Peyer's patch (tissue), 4 donors: ENCODE measurements at regions not wholly inside any gene's neighbourhood (a gene's known extent, or its start where the extent isn't known, plus 50 kb on each side); places are given as distances from the start of the nearest gene placed in this dataset.

Experiments used
- DNase-seq, 3 donors: peaks; one replicate each; pipeline ENCODE4 v3.0.0-alpha.2; 2017 to 2019
- H3K27ac ChIP-seq, 4 donors: fragments of 200-600 bp; sonication (generic); one replicate each; pipeline ENCODE4 v1.5.1; 2016 to 2019
- H3K27me3 ChIP-seq, 2 donors: fragments of 200-600 bp; sonication (generic); one replicate each; pipeline ENCODE4 v1.5.1; 2019
- H3K36me3 ChIP-seq, 3 donors: fragments of 200-600 bp; sonication (generic); one replicate each; pipeline ENCODE4 v1.5.1; 2016 to 2019
- H3K4me1 ChIP-seq, 4 donors: fragments of 200-600 bp; sonication (generic); one replicate each; pipeline ENCODE4 v1.5.1; 2016 to 2019
- H3K4me3 ChIP-seq, 4 donors: fragments of 200-600 bp; sonication (generic); 1 replicate in 3 of 4; 2 replicates in 1 of 4; pipeline ENCODE4 v1.5.1; 2016 to 2019; ENCODE audit warnings: mild to moderate bottlenecking in 1 of 4
- H3K9me3 ChIP-seq, 4 donors: fragments of 200-600 bp; sonication (generic); one replicate each; pipeline ENCODE4 v1.5.1; 2016 to 2019; ENCODE audit warnings: mild to moderate bottlenecking in 1 of 4
- CTCF ChIP-seq, 6 experiments: fragments of 450-650 bp in 4 of 6; fragments of 200-600 bp in 2 of 6; sonication (generic) in 1 of 6; IDR thresholded peaks; one replicate each; pipeline ENCODE4 v1.5.1; 2017 to 2019; ENCODE audit warnings: antibody characterized with exemption in 6 of 6, mild to moderate bottlenecking in 3 of 6, moderate library complexity in 1 of 6
- POLR2A ChIP-seq, 2 donors: fragments of 450-650 bp; IDR thresholded peaks; one replicate each; pipeline ENCODE4 v1.5.1; 2017; ENCODE audit warnings: antibody characterized with exemption in 2 of 2, mild to moderate bottlenecking in 2 of 2, moderate library complexity in 2 of 2

- Histone ChIP-seq H3K36me3 (no peaks in the 10 kb centered on the region), H3K27ac (no peak overlapping the region), H3K27me3 (no peaks in the 10 kb centered on the region), H3K9me3 (no peaks in the 10 kb centered on the region), H3K4me1 (peaks cover 0 to 5% (median 0%) of the 10 kb centered on the region in 4 donors), H3K4me3 (no peak overlapping the region)
- TF ChIP-seq POLR2A (IDR thresholded peaks at IDR 0.05) = no peak
- TF ChIP-seq CTCF (IDR thresholded peaks at IDR 0.05) = no peak
- no peak for DNase-seq
Measured at GRCh38 chr14:89586258-89587135, 169.5 kb upstream of the FOXN3 start.

GRCh38 chr14:89578156-89578555, 161.1 kb upstream of the FOXN3 start:
- Histone ChIP-seq H3K27ac (peak overlapping the region in 1 of 4 donors; percentile 35), H3K27me3 (no peaks in the 10 kb centered on the region), H3K36me3 (no peaks in the 10 kb centered on the region), H3K4me3 (no peak overlapping the region), H3K4me1 (peaks cover 0 to 14% (median 0%) of the 10 kb centered on the region in 4 donors), H3K9me3 (no peaks in the 10 kb centered on the region)
- no peak for DNase-seq
- no peak for TF ChIP-seq CTCF (IDR thresholded peaks at IDR 0.05)

GRCh38 chr14:89576960-89577359, 159.9 kb upstream of the FOXN3 start:
- H3K4me1 ChIP-seq = peaks cover 0 to 20% (median 2%) of the 10 kb centered on the region in 4 donors
- H3K4me3 ChIP-seq = no peak overlapping the region
- no peaks in the 10 kb centered on the region for H3K9me3 ChIP-seq
- H3K36me3 ChIP-seq = no peaks in the 10 kb centered on the region
- H3K27ac ChIP-seq = no peak overlapping the region
- DNase-seq = no peak
- no peaks in the 10 kb centered on the region for H3K27me3 ChIP-seq
- TF ChIP-seq POLR2A (IDR thresholded peaks at IDR 0.05) = no peak
- no peak for TF ChIP-seq CTCF (IDR thresholded peaks at IDR 0.05)

DNA sequence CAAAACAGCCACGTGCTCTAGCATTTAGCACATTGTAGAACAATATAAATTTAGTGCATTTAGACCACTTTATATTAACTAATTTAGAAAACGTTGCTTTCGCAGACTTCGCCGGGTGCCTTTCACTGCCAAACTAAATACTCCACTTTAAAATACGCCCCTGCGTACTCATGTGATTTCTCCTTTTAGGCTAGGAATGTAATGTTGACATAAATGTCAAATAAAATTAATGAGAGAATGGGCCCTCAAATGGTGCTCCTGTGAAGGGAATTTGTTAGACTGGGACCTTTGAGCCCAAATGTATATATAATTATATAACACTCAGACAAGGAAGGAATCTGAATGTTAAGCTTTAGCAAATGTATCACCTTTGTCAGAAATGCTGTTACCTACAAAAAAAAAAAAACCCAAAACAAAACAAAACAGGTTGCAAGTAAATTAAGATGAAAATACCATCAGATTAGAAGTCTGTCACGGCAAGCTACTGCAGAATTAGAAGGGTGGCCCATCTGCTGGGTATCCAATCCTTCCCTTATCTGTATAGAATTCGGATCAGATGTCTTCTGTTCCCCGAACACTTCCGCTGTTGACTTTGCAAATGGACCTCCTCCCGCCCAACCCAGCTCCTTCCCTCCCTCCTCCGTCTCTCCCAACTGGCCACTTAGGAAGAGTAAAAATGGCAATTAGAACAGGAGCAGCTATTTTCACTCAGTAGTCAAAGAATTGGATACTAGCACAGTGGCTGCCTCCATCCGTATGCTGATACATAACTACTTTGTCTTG, 159.3 kb upstream of the FOXN3 start:
- DNase-seq = no peak
- H3K27me3 ChIP-seq = no peaks in the 10 kb centered on the region
- peaks cover 0 to 20% (median 2%) of the 10 kb centered on the region in 4 donors for H3K4me1 ChIP-seq
- H3K36me3 ChIP-seq = no peaks in the 10 kb centered on the region
- H3K9me3 ChIP-seq = no peaks in the 10 kb centered on the region
- H3K27ac ChIP-seq = no peak overlapping the region
- no peak overlapping the region for H3K4me3 ChIP-seq
- TF ChIP-seq CTCF (IDR thresholded peaks at IDR 0.05) (no peak), POLR2A (IDR thresholded peaks at IDR 0.05) (no peak)

DNA sequence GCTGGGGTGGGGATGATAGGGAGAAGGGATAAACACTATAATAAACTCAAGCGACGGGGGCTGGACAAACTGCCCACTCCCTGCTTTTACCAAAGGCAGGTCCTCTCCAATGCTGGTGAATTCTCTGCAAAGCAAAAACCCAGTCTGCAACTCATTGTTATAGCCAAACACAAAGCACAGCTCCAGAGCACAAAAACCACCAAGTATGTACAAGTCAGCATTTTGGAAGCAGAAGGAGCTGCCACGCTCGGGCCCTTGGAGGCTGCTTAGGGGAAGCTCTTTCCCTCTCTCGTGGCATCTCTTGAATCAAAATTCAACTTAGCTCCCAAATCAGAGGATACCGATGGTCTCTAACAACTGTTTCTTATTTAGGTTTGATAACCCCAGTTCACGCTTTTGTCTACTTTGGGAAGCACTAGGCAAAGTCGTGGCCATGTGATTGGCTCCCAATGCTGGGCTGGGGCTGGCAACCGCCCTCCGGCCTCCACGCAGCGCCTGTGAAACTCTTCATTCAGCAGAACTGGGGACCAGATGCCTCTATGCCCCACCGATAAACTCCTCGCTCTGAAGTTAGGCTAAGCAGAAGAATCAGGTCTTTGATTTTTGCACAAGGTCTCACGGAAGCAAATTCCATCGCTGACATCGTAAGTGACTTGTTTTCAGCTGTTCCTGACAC, 158.5 kb upstream of the FOXN3 start:
- no peak for TF ChIP-seq CTCF (IDR thresholded peaks at IDR 0.05)
- no peak for TF ChIP-seq POLR2A (IDR thresholded peaks at IDR 0.05)
- peaks cover 0 to 20% (median 2%) of the 10 kb centered on the region in 4 donors for H3K4me1 ChIP-seq
- no peaks in the 10 kb centered on the region for H3K27me3 ChIP-seq
- no peak for DNase-seq
- no peak overlapping the region for H3K4me3 ChIP-seq
- H3K9me3 ChIP-seq = no peaks in the 10 kb centered on the region
- no peaks in the 10 kb centered on the region for H3K36me3 ChIP-seq
- H3K27ac ChIP-seq = no peak overlapping the region
